CD4-positive, alpha-beta T cell treated with Interferon alpha-2 for 1 hour (primary cell): ENCODE measurements at regions not wholly inside any gene's neighbourhood (a gene's known extent, or its start where the extent isn't known, plus 50 kb on each side); places are given as distances from the start of the nearest gene placed in this dataset.
"Not testable (repeated sequence)": the region's sequence is repeated elsewhere in the genome, so short reads cannot be mapped to it uniquely, and the experiment has no call there.

ENCODE experiments used
- DNase-seq, 2 donors: peaks; one replicate each; pipeline ENCODE4 v3.0.0-alpha.2; 2020 to 2022

DNA sequence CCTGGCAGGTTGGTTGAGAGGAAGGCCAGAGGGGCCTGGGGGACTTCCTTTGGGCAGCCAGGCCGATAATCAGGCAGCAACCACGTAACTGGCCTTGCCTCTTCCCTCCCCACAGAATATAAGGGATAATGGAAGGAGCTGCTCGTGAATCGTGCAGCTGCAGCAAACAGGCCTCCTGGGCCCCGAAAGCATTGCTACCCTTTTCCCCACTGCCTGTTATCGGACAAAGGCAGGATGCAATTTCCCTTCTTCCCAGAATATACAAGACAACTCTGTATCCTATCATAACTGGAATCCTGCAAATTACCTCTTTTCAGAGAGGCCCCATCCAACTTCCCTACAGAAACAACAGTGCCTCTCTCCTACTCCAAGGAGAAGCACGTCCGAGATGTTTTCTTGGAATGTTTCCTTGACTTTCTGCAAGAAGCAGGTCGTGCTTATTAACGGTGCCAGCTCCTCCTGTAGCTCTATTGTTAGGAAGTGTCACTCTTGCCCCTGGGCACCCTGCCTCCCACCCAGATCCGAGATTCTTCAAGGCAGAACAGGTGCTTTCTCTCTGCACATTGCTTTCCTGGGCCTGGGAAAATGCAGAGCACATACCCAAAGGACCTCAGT is 106.0 kb upstream of the TIAM1 start:
- DNase-seq: no peak

DNA sequence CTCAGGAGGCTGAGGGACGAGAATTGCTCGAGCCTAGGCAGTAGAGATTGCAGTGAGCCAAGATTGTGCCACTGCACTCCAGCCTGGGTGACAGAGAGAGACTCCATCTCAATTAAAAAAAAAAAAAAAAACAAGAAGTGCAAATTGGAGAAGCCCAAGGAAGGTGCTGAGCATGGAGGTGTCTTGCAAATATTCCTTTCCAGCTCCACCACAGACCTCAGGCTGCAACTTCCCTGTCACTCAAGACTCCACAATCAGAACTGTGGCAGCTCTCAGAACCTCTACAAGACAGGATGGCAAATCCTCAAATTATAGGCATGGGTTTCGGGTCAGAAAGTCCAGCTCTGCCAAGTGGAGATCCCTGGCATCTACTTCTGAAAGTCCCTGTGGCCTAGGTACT is 104.4 kb upstream of the TIAM1 start:
- DNase-seq: no peak

- no peak for DNase-seq
These were observed 103.4 kb upstream of the TIAM1 start for GRCh38 chr21:31447505-31447904.

DNA sequence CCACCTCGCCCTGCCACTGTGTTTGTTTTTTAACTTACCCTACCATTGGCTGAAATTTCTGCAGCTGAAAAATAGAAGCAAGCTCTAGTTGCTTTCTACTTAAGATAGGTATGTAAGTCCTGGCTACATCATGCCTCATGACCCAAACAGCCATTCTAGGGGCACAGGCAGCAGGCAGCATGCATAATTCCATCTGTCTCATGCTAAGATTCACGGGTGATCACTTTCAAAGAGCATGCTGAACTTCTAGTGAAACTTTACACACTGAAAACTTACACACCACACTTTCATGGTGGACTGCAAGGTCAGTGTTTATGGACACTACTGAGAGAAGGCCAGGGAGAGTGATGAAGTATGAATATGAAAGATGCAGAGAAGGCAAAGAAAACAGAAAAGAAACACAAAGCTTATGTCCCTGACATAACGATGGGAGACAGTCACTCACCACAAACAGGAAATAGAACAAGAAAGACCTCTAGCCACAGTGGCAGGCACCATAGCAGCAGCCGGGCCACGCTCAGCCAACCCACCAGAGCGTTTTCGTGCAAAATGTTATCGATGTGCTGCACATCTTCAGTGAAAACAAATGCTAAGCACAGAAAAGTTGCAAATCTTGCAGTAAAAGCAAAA is 102.3 kb upstream of the TIAM1 start:
- peak; percentile 25 to 50 for DNase-seq

- no peak for DNase-seq
These were observed 101.1 kb upstream of the TIAM1 start for GRCh38 chr21:31445137-31445536.

- DNase-seq: no peak
These were observed 99.9 kb upstream of the TIAM1 start for GRCh38 chr21:31443736-31444521.

- no peak for DNase-seq
These were observed 98.3 kb upstream of the TIAM1 start for GRCh38 chr21:31442339-31442738.

DNA sequence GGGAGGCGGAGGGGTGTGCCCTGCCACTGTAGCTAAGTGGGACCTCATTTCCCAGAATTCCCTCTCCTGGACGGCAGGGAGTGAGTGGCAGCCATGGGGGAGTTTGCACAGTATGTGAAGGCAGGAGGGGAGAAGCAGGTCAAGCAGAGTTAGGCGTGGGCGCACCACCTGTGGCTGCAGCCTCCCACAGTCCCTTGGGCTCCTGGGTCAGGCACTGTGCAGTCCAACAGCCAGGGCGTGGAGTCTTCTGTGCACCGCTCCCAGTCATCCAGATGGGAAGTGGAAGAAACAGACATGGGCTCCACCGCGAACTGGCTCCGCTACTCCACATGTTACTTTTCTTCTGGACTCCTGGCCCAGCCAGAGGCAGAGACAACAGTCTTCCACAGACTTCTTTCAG is 85.4 kb upstream of the TIAM1 start:
- no peak for DNase-seq

- DNase-seq: no peak
These were observed 82.3 kb upstream of the TIAM1 start for GRCh38 chr21:31426235-31426797.

DNA sequence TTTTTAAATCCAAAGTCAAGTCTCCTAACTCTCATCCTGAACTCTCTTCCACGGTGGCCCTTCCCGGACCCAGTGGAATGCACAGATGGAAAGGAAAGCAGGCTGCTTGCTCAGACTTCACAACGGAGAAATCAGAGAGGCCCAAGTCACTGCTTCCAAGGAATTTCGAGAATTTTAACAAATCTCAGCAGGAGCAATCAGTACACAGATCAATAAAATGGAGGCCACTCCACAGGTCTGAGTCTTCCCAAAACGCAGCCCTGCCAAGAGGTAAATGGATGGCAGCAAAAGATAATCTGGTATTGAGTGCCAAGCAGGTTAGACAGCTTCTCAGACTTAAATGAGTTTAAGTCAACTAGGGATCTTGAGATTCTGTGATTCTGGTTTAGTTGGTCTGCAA is 81.1 kb upstream of the TIAM1 start:
- no peak for DNase-seq

DNA sequence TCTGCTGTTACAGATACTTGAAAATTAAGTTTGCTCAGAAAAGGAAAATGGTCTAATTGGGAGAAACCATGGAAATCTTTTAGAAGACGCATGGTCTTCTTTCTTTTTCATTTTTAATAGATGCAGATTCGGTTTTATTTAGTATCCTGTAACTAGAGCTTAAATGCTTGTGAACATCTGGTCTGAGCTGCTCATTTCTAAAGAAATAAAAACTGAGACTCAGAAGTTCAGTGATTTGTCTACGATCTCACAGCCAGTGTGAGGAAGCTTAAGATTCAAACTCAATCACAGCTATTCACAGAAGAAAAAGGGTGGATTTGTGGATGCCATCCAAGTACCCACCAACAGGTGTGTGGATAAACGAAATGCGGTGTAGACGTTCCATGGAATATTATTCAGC is 80.0 kb upstream of the TIAM1 start:
- DNase-seq: no peak

- no peak for DNase-seq
These were observed 76.9 kb upstream of the TIAM1 start for GRCh38 chr21:31420988-31421387.

GRCh38 chr21:31420354-31420753 is 76.3 kb upstream of the TIAM1 start:
- no peak for DNase-seq

GRCh38 chr21:31418377-31419001 is 74.4 kb upstream of the TIAM1 start:
- no peak for DNase-seq

DNA sequence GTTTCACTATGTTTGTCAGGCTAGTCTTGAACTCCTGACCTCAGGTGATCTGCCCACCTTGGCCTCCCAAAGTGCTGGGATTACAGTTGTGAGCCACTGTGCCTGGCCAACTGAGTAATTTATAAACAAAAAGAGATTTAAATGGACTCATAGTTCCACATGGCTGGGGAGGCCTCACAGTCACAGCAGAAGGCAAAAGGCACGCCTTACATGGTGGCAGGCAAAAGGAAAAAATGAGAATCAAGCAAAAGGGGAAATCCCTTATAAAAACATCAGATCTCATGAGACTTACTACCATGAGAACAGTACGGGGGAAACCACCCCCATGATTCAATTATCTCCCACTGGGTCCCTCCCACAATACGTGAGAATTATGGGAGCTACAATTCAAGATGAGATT is 73.2 kb upstream of the TIAM1 start:
- not testable (repeated sequence) for DNase-seq

DNA sequence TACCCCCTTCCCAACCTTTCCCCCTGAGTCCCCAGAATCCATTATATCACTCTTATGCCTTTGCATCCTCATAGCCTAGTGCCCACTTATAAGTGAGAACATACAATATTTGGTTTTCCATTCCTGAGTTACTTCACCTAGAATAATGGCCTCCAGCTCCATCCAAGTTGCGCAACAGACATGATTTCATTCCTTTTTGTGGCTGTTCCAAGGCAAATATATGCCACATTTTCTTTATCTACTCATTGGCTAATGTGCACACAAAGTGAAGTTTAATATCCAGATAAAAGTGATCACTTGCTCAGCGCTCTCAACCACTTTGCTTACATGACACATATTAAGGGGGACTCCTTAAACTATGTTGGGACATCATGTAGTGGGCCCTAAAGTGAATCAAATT is 72.4 kb upstream of the TIAM1 start:
- DNase-seq: no peak

- no peak for DNase-seq
These were observed 70.4 kb upstream of the TIAM1 start for GRCh38 chr21:31414263-31415000.

- DNase-seq: no peak
These were observed 69.6 kb upstream of the TIAM1 start for GRCh38 chr21:31413698-31414097.

GRCh38 chr21:31410499-31411131 is 66.6 kb upstream of the TIAM1 start:
- DNase-seq: peak in 1 of 2 donors; percentile 36

- no peak for DNase-seq
These were observed 65.9 kb upstream of the TIAM1 start for GRCh38 chr21:31409831-31410487.

DNA sequence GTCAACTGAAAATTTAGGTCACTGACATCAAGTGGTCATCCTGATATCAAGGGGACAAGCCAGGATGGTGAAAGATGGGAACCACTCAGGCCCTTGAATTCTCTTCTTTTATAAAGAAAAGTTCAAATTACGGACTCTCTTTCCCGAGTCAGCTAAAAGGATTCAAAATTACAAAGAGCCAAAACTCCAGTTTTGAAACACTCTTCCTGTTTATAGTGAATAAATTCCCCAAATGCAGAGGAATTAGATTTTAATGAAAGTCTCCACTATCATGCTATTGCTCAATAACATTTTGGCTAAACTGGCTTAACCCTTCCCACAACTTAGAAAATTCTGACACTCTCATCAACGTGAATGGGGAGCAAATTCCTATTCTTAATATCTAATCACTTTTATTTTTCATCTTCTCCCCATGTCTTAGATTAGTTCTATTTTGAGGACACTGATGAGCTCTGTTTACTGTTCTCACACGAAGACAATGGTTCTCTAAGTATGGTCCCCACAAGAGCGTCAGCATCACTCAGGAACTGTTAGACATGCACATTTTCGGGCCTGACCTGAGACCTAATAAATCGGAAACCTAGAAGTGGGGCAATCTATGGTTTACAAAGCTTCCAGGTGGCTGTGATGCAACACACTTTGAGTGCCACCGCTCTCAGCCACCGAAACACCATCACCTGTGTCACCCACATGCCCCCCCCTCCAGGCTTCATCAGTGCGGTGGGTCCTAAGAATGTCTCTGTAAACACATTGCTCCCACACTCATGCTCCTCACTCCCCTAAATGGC is 64.4 kb upstream of the TIAM1 start:
- DNase-seq: no peak
